ENCODE measurements at regions not wholly inside any gene's neighbourhood (a gene's known extent, or its start where the extent isn't known, plus 50 kb on each side); places are given as distances from the start of the nearest gene placed in this dataset.

DNA sequence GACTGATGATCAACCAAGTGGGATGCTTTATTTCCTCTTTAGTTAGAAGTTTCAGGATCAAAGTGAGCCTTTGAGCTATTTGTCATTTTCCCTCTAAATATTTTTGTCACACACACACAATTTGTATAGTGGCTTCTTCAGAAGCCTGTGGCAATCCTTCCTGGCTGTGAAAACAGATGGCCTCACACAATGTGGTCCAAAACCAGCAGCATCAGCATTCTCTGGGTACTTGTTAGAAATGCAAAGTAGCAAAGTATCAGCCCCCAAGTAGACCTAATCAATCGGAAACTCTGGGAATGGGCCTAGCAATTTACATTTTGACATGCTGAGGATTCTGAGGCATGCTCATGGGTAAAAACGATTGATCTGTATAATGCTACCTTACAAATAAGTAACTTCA lies 115.9 kb downstream of the PAX1 start:
- no peak overlapping the region for H2BK5ac ChIP-seq (ENCODE audit: low read depth, low read length)
- H2BK20ac ChIP-seq (ENCODE audit: low read length) = no peak overlapping the region
- WGBS, 2 experiments (ENCODE audit: extremely low coverage in 1 of 2, insufficient coverage in 1 of 2, insufficient read length in 1 of 2, insufficient replicate concordance in 2 of 2, low coverage in 1 of 2, low lambda C conversion rate in 2 of 2, missing lambda C conversion rate in 1 of 2) = 81% methylated on average over 2 of the region's 2 CpGs; no CpG with 5 or more reads in 1 of the 2 experiments
- no peak overlapping the region for H3K9ac ChIP-seq (replicated peaks in 1 of 4; ENCODE audit: extremely low read depth in 1 of 4, low read depth in 3 of 4, low read length in 3 of 4)
- no peak overlapping the region for H3K4me3 ChIP-seq (ENCODE audit: extremely low read depth in 1 of 4, insufficient read depth in 2 of 4, low read depth in 3 of 4, low read length in 4 of 4)
- no peak overlapping the region for H3K27ac ChIP-seq (ENCODE audit: low read depth, low read length)
- FAIRE-seq (no peak), DNase-seq (ENCODE audit: low read depth in 1 of 2, low spot score in 2 of 2) (no peak)
- H3K79me1 ChIP-seq (ENCODE audit: low read depth, low read length) = no peaks in the 10 kb centered on the region
- no peaks in the 10 kb centered on the region for H3K79me2 ChIP-seq (ENCODE audit: control insufficient read depth in 1 of 2, insufficient read depth in 2 of 2, low read length in 2 of 2)
- no peak overlapping the region for H2AK5ac ChIP-seq (ENCODE audit: low read depth, low read length)
- H3K18ac ChIP-seq (ENCODE audit: extremely low read depth, low read length) = no peak overlapping the region
- H2AFZ ChIP-seq (ENCODE audit: low read length) = no peak overlapping the region
- no peaks in the 10 kb centered on the region for H4K20me1 ChIP-seq (replicated peaks in 1 of 2; ENCODE audit: control insufficient read depth in 1 of 2, insufficient read depth in 2 of 2, low read length in 2 of 2)
- H3K4me1 ChIP-seq (replicated peaks in 1 of 4; ENCODE audit: control insufficient read depth in 3 of 4, insufficient read depth in 4 of 4, low read length in 3 of 4) = peaks cover 0 to 3% (median 0%) of the 10 kb centered on the region in 4 experiments; a peak in 1 of 7 replicates
- no peak overlapping the region for H3K23ac ChIP-seq (ENCODE audit: insufficient read length)
- no peak overlapping the region for H3K14ac ChIP-seq (ENCODE audit: insufficient read length)
- H2BK120ac ChIP-seq (replicated peaks; ENCODE audit: low read depth, low read length) = no peak overlapping the region
- H3K23me2 ChIP-seq (ENCODE audit: low read depth, low read length) = no peaks in the 10 kb centered on the region
- no peak overlapping the region for H3K4ac ChIP-seq (replicated peaks; ENCODE audit: insufficient read length, low read depth, low read length)
- H3K56ac ChIP-seq (replicated peaks; ENCODE audit: insufficient read length, low read depth, low read length) = no peak overlapping the region
- CTCF ChIA-PET (ENCODE audit: partially characterized antibody) = interaction anchor here (1.2 to 2.3 kb wide), 4 partner anchors 9 to 156 kb away, joined by 3 to 9 read pairs (median 4); no protein-coding TSS in a partner anchor
- POLR2A ChIA-PET (ENCODE audit: partially characterized antibody) = no interaction called here
- no peak overlapping the region for H4K8ac ChIP-seq (ENCODE audit: extremely low read depth, insufficient read depth, low read length)
- H2BK12ac ChIP-seq (ENCODE audit: low read depth, low read length) = no peak overlapping the region
- H2BK15ac ChIP-seq (ENCODE audit: low read length) = no peak overlapping the region
- no peak overlapping the region for H4K5ac ChIP-seq (ENCODE audit: insufficient read length, low read depth, low read length)
- peak; percentile 44; the same call in 1 of the 2 replicates for TF ChIP-seq MAFK (IDR thresholded peaks at IDR 0.05; ENCODE audit: low read depth, low read length)
- TF ChIP-seq EGR1 (IDR thresholded peaks at IDR 0.05; ENCODE audit: borderline replicate concordance, low read depth, low read length) = no peak
- no peaks in the 10 kb centered on the region for H3K9me3 ChIP-seq (ENCODE audit: insufficient read depth in 2 of 2, low read depth in 1 of 2, low read length in 1 of 2)
- H3K36me3 ChIP-seq (ENCODE audit: control insufficient read depth in 2 of 4, insufficient read depth in 4 of 4, low read length in 3 of 4) = no peaks in the 10 kb centered on the region
- H4K91ac ChIP-seq (replicated peaks; ENCODE audit: insufficient read length, low read length) = no peak overlapping the region
- H3K4me2 ChIP-seq (ENCODE audit: insufficient read depth in 1 of 2, low read depth in 2 of 2, low read length in 2 of 2) = no peak overlapping the region
- H3K27me3 ChIP-seq (replicated peaks in 1 of 4; ENCODE audit: control insufficient read depth in 3 of 4, extremely low read depth in 1 of 4, insufficient read depth in 3 of 4, low read length in 3 of 4) = no peaks in the 10 kb centered on the region

Data from H1 (cell line).